NCI-H2196 treated with DMSO at 0.1 percent for 48 hours (cell line): ENCODE measurements at regions not wholly inside any gene's neighbourhood (a gene's known extent, or its start where the extent isn't known, plus 50 kb on each side); places are given as distances from the start of the nearest gene placed in this dataset.

ENCODE experiments used
- DNase-seq: peaks from one replicate; lab custom pipeline; 2025; ENCODE audit not compliant: unreplicated experiment; lab: John Stamatoyannopoulos, UW

DNA sequence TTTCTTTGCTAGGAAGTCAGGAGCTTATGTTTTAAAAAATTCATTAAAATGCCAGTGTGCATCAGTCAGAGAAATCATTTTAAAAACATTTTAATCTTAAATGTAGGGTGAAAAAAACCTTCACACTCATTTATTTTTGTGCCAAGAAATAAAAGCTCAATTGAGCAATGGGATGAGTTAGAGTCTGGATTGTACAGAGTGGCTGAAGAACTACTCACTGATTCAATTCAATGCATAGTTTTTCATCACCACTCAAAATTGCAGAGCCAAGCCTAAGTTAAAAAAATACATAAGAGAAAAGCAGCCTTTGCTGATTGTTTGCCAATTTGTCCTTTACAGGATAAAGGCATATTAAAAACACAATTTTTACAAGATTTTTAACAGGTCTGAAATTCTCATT lies 168.2 kb upstream of the DMRTA1 start:
- no peak for DNase-seq

GRCh38 chr9:22279636-22280035 lies 167.0 kb upstream of the DMRTA1 start:
- no peak for DNase-seq

GRCh38 chr9:22285066-22285465 lies 161.6 kb upstream of the DMRTA1 start:
- no peak for DNase-seq

DNA sequence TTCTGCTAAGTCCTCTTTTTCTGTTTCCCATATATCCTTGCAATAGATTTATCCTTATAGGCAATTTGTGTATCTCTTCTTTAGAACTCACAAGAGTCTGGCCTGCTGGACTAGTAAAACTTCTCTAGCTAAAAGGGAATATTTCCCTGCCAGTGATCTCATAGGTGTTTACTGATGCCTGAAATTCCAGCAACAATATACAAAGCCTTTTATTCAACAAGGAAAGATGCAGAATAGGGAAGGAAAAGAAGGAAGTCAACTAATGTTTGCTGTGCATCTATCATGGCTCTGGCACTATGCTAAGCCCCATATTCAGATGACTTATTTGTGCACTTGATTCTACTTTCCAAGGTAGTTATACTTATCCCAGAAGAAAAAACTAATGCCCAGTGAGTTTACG lies 160.0 kb upstream of the DMRTA1 start:
- DNase-seq: no peak

- DNase-seq: no peak
These were observed 158.0 kb upstream of the DMRTA1 start for GRCh38 chr9:22288661-22289060.

DNA sequence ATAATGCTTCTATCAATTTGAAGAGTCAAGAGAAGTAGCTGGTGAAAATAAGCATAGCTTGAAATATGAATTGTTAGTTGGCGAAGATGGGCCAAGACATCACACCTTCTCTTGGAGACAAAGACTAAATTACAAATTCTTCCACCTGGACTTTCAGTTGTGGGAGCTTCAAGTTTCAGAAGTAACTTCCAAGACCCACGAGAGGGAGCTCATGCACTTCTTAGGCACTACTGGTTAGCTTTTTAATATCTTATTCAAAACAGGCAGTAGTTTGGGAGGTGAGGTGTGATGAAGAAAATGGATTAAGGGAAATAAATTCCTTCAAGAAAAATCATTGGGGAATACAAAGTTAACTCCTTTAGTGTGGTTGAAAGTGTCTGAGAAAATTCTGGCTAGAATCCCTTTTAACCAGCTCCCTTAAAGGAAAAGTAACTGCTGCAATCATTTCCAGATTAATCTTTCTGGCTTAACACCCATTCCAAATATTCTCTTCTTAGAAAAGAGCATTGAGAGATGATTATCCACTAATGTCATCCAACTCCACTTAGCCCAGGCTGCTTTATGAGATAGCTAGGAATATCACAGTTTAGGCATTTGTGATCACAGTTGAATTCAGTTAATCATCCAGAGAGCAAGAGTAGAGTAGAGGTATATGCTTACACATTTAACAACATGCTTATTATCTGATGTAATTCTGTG lies 139.5 kb upstream of the DMRTA1 start:
- DNase-seq: no peak

- no peak for DNase-seq
These were observed 138.4 kb upstream of the DMRTA1 start for GRCh38 chr9:22308177-22308576.

DNA sequence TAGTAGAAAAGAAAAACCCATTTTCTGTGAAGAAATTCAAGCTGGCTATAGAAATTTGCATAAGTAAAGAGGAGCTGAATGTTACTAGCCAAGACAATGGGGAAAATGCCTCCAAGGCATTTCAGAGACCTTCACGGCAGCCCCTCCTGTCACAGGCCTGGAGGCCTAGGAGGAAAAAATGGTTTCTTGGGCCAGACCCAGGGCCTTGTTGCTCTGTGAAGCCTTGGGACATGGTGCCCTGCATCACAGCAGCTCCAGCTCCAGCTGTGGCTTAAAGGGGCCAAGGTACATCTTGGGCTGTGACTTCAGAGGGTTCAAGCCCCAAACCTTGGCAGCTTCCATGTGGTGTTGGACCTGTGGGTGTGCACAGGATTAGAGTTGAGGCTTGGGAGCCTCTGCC lies 130.0 kb upstream of the DMRTA1 start:
- DNase-seq: no peak

- DNase-seq: no peak
These were observed 115.1 kb upstream of the DMRTA1 start for GRCh38 chr9:22331533-22331932.

DNA sequence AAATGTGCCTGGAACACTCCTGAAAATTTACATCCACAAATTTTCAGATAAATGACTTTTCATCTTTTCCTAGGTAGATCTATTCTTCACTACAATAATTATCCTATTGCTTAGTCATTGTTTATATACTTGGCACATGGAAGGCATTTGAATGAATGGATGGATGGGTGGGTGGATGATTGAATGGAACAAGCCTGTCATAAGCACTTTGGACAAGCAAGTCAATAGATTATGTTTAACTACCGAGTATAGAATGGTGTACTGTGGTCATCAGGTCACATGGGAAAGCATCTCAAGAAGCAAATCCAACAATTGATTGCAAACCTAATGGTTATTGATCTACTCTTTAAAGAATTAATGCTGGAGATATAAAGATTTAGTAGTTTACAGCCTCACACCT lies 114.4 kb upstream of the DMRTA1 start:
- DNase-seq: no peak

DNA sequence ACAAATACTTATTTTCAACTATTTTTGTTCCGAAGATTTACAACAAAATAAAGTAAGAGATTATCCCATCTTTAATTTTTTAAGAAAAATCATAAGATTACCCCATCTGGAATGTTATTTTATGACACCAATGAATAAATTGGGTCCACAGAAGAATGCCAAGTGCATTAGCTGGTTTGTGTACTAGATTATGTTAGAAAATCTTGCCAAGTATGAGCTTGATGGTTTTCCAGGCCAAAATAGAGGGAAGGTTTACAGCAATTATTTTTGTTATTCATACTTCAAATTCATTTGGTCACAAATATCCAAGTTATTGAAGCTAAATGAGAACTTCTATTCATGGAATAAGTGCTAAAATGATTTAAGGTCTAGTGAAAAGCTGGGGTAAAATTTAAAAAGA lies 109.4 kb upstream of the DMRTA1 start:
- no peak for DNase-seq

DNA sequence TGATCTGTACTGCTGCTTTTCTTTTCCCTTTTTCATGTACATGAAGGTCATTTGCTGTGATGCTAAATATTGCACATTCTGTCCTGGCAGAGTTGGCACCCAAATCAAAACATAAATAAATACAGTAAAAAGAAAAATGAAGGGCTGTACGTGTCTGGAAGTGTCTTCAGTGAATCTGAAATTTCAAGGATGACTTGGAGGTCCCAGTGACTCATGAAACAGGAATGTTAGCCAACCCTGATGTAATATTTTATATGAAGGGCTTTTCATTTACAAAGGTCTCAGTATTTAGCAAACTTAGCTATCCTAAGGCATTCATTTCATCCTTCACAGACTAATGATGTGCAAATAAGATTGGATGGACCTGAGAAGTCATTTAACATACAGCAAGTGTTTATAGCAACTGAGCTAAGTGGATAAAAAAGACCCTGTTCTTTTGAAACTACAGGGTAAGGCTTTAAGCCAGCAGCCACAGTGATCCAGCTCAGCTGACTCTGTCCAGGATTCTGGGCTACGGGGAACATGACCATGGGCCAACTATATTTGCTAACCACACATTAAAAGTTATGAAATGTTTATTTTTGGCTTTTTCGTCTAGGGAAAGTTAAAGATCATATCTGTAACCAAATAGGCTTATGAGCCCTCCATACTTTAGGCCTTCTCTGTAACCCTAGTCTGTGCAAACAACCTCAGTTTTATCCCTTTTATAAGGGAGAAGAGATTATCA lies 104.0 kb upstream of the DMRTA1 start:
- no peak for DNase-seq

- no peak for DNase-seq
These were observed 103.4 kb upstream of the DMRTA1 start for GRCh38 chr9:22343218-22343611.

GRCh38 chr9:22354699-22355384 lies 91.8 kb upstream of the DMRTA1 start:
- DNase-seq: no peak

DNA sequence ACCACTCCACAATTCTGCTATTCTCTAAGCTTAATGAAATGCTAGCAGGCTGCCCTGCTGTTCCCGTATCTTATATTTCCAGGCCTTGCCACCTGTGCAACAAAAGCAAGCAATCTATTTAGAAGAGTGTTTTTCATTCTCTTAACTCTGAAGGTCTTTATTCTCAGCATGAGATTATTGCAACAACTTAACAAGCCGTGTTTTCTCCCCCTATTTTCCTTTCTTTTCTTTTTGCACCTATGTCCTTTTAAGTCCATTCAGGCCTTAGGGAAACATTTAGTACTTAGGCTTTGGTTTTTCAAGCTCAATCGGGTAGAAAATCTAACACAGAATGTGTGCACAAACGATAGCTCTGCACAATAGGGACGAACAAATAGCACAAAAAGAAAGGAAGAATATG lies 89.6 kb upstream of the DMRTA1 start:
- DNase-seq: no peak

GRCh38 chr9:22363421-22363887 lies 83.2 kb upstream of the DMRTA1 start:
- no peak for DNase-seq

DNA sequence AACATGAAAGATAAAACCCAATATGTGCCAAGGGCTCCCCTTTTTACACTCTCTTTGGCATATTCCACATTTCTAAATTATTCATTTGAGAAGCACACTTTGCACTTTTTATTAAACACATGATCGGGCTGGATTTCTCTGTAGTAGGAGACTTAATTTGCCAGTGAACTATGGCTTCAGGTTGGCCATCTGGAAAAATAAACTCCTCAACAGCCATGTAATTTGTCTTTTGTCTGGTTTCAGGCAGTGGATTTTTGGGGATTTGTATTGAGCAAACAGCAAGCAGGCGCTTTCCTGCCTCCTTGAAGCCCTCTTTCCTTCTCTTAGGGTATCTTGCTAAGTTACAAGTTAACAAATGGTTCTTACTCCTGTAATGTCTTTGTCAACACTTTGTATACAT lies 73.0 kb upstream of the DMRTA1 start:
- no peak for DNase-seq

DNA sequence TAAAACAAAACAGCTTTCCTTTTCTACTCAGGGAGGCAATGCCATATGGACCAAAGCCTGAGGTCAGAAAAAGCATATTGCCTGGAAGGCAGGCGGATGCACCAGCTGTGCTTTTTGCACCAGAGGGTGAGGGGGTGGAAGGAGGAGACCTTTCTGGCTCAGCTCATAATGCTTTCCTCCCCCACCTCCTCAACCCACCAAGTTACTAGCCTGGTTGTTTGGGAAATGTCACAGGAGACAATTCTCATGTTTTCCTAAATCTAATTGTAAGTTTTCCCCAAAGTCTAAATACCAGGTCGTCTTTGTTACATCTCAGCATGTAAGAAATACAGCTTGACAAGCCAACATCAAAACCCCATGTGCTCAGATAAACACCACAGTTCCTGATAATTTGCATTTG lies 72.6 kb upstream of the DMRTA1 start:
- no peak for DNase-seq

GRCh38 chr9:22379272-22379671 lies 67.4 kb upstream of the DMRTA1 start:
- DNase-seq: no peak

- no peak for DNase-seq
These were observed 65.5 kb upstream of the DMRTA1 start for GRCh38 chr9:22381170-22381569.

GRCh38 chr9:22382331-22382730 lies 64.3 kb upstream of the DMRTA1 start:
- no peak for DNase-seq

DNA sequence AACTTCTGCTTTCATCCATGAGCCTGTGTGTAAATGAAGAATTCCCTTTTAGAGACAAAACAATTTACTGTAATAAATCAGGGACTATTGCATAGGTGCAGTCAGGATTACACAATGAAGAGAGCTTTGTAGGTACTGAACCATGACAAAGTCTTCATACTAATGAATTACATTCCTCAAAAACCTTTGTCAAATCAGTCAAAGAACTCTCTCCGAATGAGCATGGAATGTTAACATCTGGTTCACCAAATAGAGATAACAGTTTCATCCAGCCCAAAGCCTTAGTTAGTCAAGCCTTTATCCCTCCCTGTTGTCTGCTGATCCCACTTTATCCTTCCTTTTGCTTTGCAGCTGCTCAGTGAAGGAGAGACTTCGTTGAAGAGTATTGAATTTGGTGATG lies 62.9 kb upstream of the DMRTA1 start:
- DNase-seq: no peak
